WERI-Rb-1 (cell line): ENCODE measurements at regions not wholly inside any gene's neighbourhood (a gene's known extent, or its start where the extent isn't known, plus 50 kb on each side); places are given as distances from the start of the nearest gene placed in this dataset.

Experiments used
- DNase-seq: peaks from one replicate; pipeline ENCODE4 v3.0.0-alpha.2; 2020
- H3K27ac ChIP-seq: fragments of 250-450 bp; sonication (Bioruptor Pico); 2 replicates; pipeline ENCODE4 v1.5.1; 2020; ENCODE audit warnings: mild to moderate bottlenecking, moderate library complexity
- H3K27me3 ChIP-seq: fragments of 250-450 bp; sonication (Bioruptor Pico); 2 replicates; pipeline ENCODE4 v1.5.1; 2021; ENCODE audit warnings: mild to moderate bottlenecking, low read depth, moderate library complexity; ENCODE audit not compliant: insufficient read depth, severe bottlenecking
- H3K36me3 ChIP-seq: fragments of 250-450 bp; sonication (Bioruptor Pico); 2 replicates; pipeline ENCODE4 v1.5.1; 2020; ENCODE audit warnings: mild to moderate bottlenecking, moderate library complexity
- H3K4me3 ChIP-seq: 2 replicates; pipeline ENCODE4 v1.5.1; 2011; ENCODE audit warnings: low read depth, mild to moderate bottlenecking, control low read depth, low read length
- H3K9me3 ChIP-seq: fragments of 250-450 bp; sonication (Bioruptor Pico); 2 replicates; pipeline ENCODE4 v1.5.1; 2021; ENCODE audit warnings: mild to moderate bottlenecking, moderate library complexity; ENCODE audit not compliant: severe bottlenecking
- CTCF ChIP-seq: IDR thresholded peaks from 2 replicates; pipeline ENCODE4 v1.5.1; 2011; ENCODE audit warnings: low read depth, mild to moderate bottlenecking, control low read depth, inconsistent platforms, low read length

GRCh38 chr10:32114508-32114907 lies 58.3 kb upstream of the KIF5B start:
- no peaks in the 10 kb centered on the region for H3K36me3 ChIP-seq
- no peak overlapping the region for H3K4me3 ChIP-seq
- no peaks in the 10 kb centered on the region for H3K9me3 ChIP-seq
- no peak for TF ChIP-seq CTCF
- no peak for DNase-seq
- H3K27ac ChIP-seq = no peak overlapping the region
- H3K27me3 ChIP-seq = no peaks in the 10 kb centered on the region

GRCh38 chr10:32112055-32112454 lies 55.8 kb upstream of the KIF5B start:
- Histone ChIP-seq H3K36me3 (no peaks in the 10 kb centered on the region), H3K27me3 (no peaks in the 10 kb centered on the region), H3K4me3 (no peak overlapping the region), H3K27ac (no peak overlapping the region), H3K9me3 (no peaks in the 10 kb centered on the region)
- no peak for TF ChIP-seq CTCF
- no peak for DNase-seq

- H3K36me3 ChIP-seq = no peaks in the 10 kb centered on the region
- no peak for TF ChIP-seq CTCF
- no peaks in the 10 kb centered on the region for H3K9me3 ChIP-seq
- no peak overlapping the region for H3K27ac ChIP-seq
- no peak for DNase-seq
- no peaks in the 10 kb centered on the region for H3K27me3 ChIP-seq
- no peak overlapping the region for H3K4me3 ChIP-seq
Measured at GRCh38 chr10:32111585-32111984, 55.4 kb upstream of the KIF5B start.

- Histone ChIP-seq H3K4me3 (no peak overlapping the region), H3K27ac (no peak overlapping the region), H3K27me3 (no peaks in the 10 kb centered on the region), H3K36me3 (no peaks in the 10 kb centered on the region), H3K9me3 (no peaks in the 10 kb centered on the region)
- TF ChIP-seq CTCF = no peak
- no peak for DNase-seq
Measured at GRCh38 chr10:32110790-32111189, 54.6 kb upstream of the KIF5B start.

- no peak for TF ChIP-seq CTCF
- no peaks in the 10 kb centered on the region for H3K27me3 ChIP-seq
- H3K27ac ChIP-seq = no peak overlapping the region
- no peak for DNase-seq
- no peaks in the 10 kb centered on the region for H3K9me3 ChIP-seq
- H3K36me3 ChIP-seq = no peaks in the 10 kb centered on the region
- no peak overlapping the region for H3K4me3 ChIP-seq
Measured at GRCh38 chr10:32109603-32110002, 53.4 kb upstream of the KIF5B start.
